Astrocyte of the cerebellum (primary cell): ENCODE measurements at regions not wholly inside any gene's neighbourhood (a gene's known extent, or its start where the extent isn't known, plus 50 kb on each side); places are given as distances from the start of the nearest gene placed in this dataset.

Experiments
- DNase-seq: peaks from one replicate; pipeline ENCODE4 v3.0.0-alpha.2; 2011; ENCODE audit warnings: low read depth
- H3K4me3 ChIP-seq: 2 replicates; pipeline ENCODE4 v1.5.1; 2011; ENCODE audit warnings: mild to moderate bottlenecking, low read depth, low read length, moderate library complexity
- in situ Hi-C: cut with HindIII; loops from 2 replicates; pipeline ENCODE4 v1.10.0; 2017; ENCODE audit warnings: low sequenced_read_pairs
- TF ChIP-seq, protein P1 (sequence below): IDR thresholded peaks from 2 replicates; pipeline ENCODE4 v1.5.1; 2012; ENCODE audit warnings: low read length, low read depth, moderate library complexity, mild to moderate bottlenecking; ENCODE audit errors: missing control alignments

DNA sequence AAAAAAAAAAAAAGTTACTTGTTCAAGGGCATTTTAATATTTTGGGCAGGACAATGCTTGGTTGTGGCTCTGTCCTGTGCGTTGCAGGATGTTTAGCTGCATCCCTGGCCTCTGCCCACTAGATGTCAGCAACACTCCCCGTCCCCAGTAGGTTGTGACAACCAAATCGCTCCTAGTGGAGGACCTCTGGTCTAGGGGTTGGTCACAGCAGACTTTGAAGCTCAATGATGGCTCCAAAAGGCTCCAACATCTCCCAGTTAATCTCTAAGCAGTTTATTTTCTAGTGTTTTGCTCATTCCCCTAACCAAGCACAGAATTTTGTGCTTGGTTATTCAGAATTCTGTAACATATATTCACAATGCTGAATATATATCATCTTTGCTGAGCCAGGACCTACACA lies 67.0 kb downstream of the CHRNA1 start:
- TF ChIP-seq, protein P1, sequence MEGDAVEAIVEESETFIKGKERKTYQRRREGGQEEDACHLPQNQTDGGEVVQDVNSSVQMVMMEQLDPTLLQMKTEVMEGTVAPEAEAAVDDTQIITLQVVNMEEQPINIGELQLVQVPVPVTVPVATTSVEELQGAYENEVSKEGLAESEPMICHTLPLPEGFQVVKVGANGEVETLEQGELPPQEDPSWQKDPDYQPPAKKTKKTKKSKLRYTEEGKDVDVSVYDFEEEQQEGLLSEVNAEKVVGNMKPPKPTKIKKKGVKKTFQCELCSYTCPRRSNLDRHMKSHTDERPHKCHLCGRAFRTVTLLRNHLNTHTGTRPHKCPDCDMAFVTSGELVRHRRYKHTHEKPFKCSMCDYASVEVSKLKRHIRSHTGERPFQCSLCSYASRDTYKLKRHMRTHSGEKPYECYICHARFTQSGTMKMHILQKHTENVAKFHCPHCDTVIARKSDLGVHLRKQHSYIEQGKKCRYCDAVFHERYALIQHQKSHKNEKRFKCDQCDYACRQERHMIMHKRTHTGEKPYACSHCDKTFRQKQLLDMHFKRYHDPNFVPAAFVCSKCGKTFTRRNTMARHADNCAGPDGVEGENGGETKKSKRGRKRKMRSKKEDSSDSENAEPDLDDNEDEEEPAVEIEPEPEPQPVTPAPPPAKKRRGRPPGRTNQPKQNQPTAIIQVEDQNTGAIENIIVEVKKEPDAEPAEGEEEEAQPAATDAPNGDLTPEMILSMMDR, result peak; percentile 97
- H3K4me3 ChIP-seq, result no peak overlapping the region
- in situ Hi-C loops, result no loop called here
- no peak for DNase-seq

DNA sequence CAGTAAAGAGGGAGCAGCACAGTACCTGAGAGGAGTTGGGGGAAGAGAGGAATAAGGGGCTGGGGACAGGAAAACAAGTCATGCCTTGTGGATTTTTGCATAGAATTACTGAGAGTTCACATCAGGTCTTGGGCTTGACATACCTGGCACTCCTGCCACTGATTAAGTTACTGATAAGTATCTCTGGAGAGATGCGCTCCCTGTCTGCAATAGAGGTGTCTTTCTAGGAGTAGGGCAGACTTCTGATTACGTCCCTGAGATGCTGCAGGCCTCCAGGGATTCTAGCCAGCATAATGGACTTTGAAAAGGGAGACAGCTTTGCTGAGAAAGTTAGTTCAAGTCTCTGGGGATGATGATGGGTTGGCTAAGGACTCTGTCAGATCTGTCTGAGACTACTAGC lies 69.4 kb downstream of the CHRNA1 start:
- in situ Hi-C loops, result no loop called here

DNA sequence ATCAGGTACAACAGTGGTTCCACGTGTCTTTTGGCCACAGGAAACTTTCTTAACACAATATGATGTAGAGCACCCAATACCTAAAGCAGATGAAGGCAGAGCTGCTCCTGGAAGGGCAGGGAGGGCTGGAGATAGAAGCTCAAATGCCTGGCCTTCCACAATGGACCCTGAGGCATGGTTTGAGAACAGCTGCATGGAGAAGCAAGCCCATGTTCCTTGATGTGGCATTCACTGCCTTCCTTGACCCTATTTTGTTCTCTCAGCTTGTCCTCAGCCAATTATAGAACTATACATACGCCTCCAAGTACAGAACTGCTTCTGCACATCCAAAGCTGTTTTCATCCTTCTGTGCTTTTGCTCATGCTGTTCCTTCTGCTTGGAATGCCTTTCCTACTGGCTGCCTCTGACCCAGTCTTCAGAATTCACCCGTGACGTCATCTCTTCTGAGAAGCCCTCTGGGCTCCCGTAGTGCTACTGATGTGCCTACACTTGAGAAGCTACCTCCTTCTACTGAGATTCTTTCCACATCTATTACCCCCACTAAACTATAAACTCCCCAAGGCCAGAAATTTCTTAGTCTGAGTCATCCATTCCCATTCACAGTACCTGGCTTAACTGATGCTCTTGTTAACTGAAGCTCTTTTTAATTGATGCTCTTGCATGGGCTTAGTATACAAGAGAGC lies 69.9 kb downstream of the CHRNA1 start:
- in situ Hi-C loops, result no loop called here
- TF ChIP-seq, protein P1, result no peak
- no peak for DNase-seq

More for the DNA sequence above, 69.4 kb downstream of the CHRNA1 start:
- TF ChIP-seq, protein P1, result no peak
- H3K4me3 ChIP-seq, result no peak overlapping the region
- DNase-seq, result no peak

DNA sequence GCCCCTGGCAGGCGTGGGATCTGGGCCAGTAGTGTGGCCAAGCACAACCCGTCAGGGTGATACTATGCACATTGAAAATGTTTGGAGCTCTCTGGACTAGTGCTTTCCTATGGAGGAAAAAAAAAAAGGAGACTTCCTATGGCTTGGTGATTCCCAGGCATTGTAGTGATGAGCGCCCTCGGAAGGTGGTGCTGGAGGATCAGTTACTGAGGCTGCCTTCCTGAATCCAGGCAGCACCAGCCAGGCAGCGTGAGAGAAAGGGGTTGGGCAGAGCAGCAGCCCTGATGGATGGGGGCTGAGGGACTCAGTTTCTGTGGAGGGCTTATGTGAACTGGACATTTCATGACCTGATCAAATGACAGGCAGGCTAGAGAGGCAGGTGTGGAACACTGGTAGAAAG lies 70.9 kb downstream of the CHRNA1 start:
- TF ChIP-seq, protein P1, result no peak
- no peak for DNase-seq
- in situ Hi-C loops, result no loop called here
- no peak overlapping the region for H3K4me3 ChIP-seq

More for the DNA sequence above, 69.9 kb downstream of the CHRNA1 start:
- H3K4me3 ChIP-seq, result no peak overlapping the region

DNA sequence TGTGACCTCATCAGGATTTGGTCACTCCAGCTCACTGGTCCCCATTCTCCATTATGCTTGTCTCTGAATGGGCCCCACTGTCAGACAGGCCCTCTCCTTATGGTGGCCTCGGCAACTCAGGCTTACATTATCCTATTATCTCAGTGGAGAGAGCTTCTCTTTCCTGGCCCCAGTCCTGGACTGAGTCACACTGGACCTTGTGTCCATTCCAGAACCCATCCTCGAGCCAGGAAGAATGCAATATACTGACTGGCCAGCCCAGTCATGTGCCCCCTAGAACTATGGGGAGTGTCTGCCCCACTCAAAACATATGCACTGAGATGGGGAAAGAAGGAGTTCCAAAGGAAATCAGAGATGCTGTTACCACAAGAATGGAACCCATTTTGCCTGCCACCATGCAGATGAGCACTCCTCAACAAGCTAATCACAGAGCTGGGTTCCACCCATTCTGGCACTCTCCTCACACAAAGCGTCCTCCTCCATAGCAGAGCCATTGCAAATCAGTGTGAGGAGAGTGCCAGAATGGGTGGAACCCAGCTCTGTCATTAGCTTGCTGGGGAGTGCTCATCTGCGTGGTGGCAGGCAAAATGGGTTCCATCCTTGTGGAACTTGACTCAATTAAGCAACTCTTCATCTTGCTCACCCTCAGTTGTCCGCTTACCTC lies 71.9 kb downstream of the CHRNA1 start:
- TF ChIP-seq, protein P1, result no peak
- in situ Hi-C loops, result no loop called here
- H3K4me3 ChIP-seq, result no peak overlapping the region
- DNase-seq, result no peak

DNA sequence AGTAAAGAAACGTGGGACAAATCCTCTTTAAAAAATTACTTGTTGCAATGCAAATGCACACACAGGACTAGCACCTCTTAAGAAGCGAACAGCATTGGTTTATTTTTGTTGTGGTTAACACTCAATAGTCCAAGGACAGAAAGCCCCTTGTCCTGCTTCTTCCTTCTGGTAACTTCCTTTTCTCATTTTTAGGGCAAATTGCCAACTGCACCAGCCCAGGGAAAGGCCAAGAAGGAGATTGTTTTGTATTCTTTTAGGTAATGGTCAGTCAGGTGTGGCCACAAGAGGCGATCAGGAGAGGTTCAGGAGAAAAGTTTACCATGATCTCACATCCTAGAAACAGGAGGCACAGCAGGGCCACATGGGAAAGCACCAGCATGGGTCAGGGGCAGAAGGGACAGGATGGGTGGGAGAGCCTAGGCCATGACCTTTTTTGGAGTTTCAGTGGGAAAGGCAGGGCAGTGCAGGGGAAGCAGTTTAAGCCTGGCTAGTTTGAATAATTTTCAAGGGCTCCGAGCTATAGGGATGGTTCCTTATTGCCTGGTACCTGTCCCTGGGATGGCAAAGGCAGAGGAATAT lies 73.0 kb downstream of the CHRNA1 start:
- in situ Hi-C loops, result no loop called here
- DNase-seq, result no peak
- no peak overlapping the region for H3K4me3 ChIP-seq
- TF ChIP-seq, protein P1, result no peak
